Hematopoietic multipotent progenitor cell treated with erythropoietin and hydrocortisone succinate and interleukin-3 and kit ligand, for 6 days (in vitro differentiated cells): ENCODE measurements at regions not wholly inside any gene's neighbourhood (a gene's known extent, or its start where the extent isn't known, plus 50 kb on each side); places are given as distances from the start of the nearest gene placed in this dataset.
A peak's percentile ranks its signal among the peaks of the same experiment; 100 is the strongest.

Experiments used
- DNase-seq: peaks from one replicate; pipeline ENCODE4 v3.0.0-alpha.2; 2015

- no peak for DNase-seq
Observed at GRCh38 chr3:177579419-177579818, 382.1 kb upstream of the TBL1XR1 start.

DNA sequence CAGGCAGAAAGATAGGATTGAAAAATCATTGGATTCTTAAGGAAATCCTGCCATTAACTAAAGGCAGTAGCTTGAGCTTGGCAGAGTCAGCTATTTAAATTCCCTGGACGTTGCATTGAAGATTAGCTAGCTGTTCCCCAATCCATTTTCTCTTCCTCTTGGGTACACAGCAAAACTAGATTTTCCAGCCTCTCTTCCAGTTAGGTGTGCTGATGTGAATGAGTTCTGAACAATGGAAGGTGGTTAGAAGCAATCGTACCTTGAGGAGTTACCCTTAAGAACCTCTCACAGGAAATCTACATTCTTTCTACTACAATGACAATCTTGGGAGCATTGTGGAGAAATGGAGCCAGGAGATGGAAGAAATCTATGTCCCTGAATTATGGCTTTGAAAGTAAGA, 383.2 kb upstream of the TBL1XR1 start:
- no peak for DNase-seq

- DNase-seq = no peak
Observed at GRCh38 chr3:177585271-177585670, 388.0 kb upstream of the TBL1XR1 start.

- no peak for DNase-seq
Observed at GRCh38 chr3:177589041-177589650, 391.9 kb upstream of the TBL1XR1 start.

DNA sequence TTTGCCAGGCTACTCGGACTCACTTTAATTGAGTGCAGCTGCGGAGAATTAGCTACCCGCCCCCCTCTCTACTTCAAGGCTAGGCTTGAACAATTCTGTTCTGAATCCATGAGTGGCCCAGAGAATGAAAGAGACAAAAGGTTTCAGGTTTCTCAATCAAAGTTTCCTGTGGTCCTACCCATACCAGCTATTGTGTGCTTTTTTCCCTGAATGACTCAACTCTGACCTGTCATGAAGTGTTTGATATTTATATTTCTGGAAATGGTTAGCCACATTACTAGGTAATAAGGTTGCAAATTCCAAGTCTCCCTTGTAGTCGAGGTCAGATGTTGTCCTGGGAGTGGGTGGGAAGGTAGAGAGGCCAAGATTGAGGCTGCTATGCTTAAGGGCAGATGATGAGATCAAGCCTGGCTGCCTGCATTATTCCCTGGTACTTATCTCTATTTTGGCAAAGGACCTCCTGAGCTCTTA, 392.7 kb upstream of the TBL1XR1 start:
- DNase-seq = no peak

DNA sequence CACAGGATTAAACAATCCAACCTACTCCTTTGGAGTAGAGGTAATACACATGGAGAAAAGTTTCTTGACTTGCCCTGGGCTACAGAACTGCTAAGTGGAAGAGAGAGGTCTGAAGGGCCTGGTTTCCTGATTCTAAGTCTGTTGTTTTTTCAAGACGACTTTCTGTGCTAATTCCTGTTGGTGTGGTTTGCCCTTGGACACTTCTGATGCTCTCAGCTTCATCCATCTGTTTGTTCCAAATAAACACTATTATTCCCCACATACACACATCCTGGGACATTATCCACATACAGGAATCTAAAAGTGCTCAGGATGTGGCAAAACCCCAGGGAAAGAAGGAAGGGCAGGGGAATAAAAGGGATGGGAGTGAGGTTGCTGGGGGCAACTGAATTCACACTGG, 393.5 kb upstream of the TBL1XR1 start:
- DNase-seq = no peak

GRCh38 chr3:177591379-177591778, 394.1 kb upstream of the TBL1XR1 start:
- DNase-seq = peak; percentile 20

DNA sequence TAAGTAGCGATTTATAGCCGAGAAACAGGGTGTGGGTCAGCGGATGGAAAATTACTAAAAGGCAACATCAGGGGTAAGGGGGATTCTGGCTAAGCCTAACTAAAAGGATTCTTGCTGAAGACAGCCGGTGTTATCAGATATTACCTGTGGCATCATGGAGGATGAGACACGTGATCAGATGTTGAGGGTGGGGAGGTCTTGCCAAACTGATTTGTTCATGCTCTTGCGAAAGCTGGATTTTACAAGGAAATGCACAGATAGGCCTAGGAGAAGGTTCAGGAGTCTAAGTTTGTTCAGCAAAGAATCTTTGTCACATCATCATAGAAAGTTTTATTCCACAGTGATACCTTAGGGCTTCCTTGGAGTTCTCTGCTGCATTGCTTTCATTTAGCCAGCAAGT, 396.8 kb upstream of the TBL1XR1 start:
- no peak for DNase-seq

- no peak for DNase-seq
Observed at GRCh38 chr3:177595530-177596188, 398.4 kb upstream of the TBL1XR1 start.

- DNase-seq = no peak
Observed at GRCh38 chr3:177596248-177596815, 399.1 kb upstream of the TBL1XR1 start.

- no peak for DNase-seq
Observed at GRCh38 chr3:177596816-177597271, 399.6 kb upstream of the TBL1XR1 start.

GRCh38 chr3:177597311-177598096, 400.2 kb upstream of the TBL1XR1 start:
- DNase-seq = peak; percentile 53

DNA sequence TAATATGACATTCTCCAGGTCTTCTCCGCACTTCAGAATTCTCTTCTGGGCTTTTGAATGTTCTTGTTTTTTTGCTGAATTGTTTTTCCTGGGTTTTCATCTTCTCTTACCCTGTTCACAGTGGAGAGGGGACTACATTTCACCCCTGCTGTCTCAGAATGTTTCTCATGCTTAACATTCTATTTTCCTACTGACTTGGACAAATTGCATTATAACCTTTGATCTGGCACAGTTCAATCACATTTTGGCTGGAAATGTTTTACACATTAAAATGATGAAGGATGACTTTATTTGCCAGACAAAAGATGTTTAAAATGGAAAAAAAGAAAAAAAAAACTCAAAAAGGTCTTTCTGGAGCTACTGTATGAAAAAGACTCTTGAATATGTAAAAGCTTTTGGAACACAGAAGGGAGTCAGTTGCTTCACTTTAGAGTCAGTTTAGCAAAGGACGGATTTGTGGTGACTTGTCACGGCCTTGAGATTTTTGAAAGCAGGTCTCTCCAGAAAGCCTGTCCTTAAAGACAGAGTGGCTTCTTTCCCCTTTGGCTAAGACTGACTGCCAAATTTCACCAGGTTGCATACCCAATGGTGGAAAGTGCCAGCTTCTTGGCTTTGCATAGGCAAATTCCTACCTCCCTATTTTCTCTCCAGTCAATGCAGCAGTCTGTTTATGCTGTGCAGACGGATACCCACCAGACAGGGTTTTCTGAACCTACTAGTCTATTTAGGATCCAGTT, 401.0 kb upstream of the TBL1XR1 start:
- DNase-seq = no peak

DNA sequence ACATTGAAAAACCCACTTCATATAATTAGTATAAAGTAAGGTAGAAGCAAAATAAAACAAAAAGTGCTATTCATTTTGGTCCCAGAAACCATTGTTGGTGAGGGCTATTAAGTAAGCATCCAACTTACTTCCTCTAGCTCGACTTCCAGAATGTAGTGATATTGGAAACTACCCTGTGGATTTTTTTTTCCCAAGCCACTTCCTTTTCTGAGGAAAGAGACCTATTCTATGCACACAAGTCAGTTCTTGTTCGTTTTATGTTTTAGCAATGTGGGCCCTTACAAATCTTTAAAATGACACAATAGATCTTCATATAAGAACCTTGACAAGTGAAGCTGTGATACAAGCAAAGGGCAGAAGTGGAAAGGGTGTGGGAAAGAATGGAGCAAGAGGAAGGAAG, 402.0 kb upstream of the TBL1XR1 start:
- DNase-seq = no peak

DNA sequence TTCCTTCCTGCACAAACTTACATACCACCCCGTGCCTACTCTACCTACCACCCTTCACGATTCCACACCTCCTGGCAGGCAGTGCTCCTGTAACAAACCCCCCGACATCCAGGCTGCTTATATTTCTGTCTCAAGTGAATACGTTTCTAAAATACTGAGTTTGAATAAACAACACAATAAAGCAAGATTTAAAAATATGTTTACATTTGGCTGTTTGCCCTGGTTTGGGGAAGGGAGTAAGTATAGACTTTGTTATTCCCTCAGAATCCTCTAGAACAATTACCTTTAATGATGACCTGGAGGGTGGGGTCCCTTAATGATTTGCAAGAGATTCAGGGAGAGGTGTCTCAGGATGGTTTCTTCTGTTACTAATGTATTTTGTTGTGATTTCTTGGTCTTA, 402.6 kb upstream of the TBL1XR1 start:
- no peak for DNase-seq

GRCh38 chr3:177600411-177600810, 403.1 kb upstream of the TBL1XR1 start:
- DNase-seq = no peak

- no peak for DNase-seq
Observed at GRCh38 chr3:177601152-177601551, 403.9 kb upstream of the TBL1XR1 start.

DNA sequence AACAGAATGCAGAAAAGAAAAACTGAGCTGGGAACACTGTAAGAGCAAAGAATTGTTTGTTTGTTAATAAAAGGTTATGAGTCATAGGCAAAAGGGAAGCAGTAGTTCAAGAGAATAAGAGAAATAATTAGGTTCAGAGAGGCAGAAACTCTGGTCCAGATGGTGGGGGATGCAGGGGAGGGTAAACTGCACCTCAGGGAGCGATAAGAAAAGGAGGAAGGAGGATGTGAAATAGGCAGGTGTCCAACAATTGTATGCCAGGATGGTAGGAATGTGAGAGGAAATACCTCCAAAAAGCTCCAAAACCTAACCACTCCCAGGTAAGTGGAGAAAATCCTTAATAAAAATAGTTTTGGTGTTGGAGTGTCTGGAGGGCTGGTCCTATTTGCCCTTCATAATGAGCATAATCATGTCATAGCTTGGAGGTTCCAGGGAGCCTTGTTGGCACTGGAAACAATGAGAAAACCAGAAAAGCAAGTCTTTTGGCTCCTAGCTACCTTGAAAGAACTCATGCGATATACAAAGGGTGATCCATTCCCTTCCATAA, 405.4 kb upstream of the TBL1XR1 start:
- no peak for DNase-seq

DNA sequence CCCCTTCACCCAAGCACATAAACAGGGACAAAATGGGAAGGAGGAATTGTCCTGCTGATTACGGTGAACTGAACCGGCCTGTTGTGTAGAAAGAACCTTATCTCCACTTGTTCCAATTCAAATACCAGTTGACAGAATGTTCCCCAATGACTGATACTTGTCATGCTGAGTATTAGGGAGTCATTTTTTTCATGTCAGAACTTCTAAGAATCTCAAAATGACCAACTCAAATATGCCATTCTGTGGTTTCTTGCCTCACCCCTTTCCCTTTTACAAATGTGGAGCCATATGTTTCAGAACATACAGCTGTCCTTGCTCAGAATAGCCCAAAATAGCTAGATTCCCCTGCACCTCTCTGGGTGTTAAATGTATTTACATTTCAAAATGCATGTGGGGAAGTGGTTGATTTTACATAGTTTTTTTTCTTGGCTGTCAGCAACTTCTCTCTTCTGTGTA, 405.9 kb upstream of the TBL1XR1 start:
- peak; percentile 17 for DNase-seq

- DNase-seq = no peak
Observed at GRCh38 chr3:177604181-177604580, 406.9 kb upstream of the TBL1XR1 start.

- no peak for DNase-seq
Observed at GRCh38 chr3:177606891-177607290, 409.6 kb upstream of the TBL1XR1 start.

DNA sequence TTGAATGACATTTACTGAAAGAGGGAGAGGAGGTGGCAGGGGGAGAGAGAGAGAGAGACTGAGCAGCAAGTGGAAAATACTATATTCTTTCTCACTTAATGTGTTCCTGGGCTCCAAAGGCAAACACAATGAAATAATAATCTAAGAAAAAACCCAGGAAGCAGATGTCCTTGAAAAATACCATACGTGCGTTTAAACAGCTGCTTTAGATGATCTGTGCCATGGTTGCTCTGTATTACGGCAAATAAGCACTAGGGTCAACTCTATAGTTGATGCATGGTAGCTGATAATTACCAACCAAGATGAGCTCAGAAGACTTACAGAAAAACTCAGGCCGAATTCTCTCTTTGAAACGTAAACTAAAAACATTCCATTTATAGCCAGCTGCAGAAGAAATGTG, 410.3 kb upstream of the TBL1XR1 start:
- DNase-seq = no peak
